ENCODE measurements at regions not wholly inside any gene's neighbourhood (a gene's known extent, or its start where the extent isn't known, plus 50 kb on each side); places are given as distances from the start of the nearest gene placed in this dataset.

DNA sequence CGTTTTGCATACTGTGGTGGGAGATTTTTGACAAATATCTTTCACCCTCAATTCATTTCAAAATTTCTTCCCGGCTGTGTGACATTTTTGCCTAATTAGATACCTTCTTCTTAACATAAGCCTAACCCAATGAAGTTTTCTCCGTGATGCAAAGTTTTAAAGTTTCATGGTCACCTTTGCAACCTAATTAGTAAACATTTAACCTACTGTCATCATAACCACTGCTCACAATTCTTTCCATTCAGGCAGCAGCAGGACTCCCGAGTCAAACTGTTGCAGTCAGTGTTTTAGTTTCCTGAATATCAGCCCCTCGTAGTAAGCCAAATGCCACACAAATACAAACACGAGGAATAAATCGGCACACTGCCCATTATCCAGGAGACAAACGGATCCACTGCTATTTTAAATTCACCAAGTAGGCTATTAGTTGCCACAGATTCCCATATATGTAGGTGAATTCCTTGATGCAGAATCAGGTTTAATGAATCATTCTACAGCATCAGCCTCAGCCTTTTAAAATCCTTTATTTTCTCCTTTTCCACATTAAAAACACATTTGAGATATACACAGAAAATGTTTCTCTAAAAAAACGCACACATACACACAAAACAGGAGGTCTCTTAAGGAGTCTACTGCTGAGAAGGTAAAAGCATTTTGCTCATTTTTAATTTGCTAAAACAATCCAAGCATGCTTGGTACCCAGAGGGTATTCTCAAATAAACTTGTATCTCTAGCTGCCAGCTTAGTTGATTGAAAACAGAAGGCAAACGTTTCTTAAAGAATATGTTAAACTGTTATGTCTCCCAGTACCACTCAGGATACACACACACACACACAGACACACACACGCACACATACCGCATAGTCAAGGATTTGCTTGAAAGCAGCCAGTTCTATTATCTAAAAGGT lies 106.5 kb upstream of the KCTD1 start:
- TF ChIP-seq, protein P1, sequence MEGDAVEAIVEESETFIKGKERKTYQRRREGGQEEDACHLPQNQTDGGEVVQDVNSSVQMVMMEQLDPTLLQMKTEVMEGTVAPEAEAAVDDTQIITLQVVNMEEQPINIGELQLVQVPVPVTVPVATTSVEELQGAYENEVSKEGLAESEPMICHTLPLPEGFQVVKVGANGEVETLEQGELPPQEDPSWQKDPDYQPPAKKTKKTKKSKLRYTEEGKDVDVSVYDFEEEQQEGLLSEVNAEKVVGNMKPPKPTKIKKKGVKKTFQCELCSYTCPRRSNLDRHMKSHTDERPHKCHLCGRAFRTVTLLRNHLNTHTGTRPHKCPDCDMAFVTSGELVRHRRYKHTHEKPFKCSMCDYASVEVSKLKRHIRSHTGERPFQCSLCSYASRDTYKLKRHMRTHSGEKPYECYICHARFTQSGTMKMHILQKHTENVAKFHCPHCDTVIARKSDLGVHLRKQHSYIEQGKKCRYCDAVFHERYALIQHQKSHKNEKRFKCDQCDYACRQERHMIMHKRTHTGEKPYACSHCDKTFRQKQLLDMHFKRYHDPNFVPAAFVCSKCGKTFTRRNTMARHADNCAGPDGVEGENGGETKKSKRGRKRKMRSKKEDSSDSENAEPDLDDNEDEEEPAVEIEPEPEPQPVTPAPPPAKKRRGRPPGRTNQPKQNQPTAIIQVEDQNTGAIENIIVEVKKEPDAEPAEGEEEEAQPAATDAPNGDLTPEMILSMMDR (IDR thresholded peaks at IDR 0.05) = no peak
- no peak for TF ChIP-seq POLR2A (IDR thresholded peaks at IDR 0.05)

Data from breast epithelium (tissue), 3 donors.